ENCODE measurements at regions not wholly inside any gene's neighbourhood (a gene's known extent, or its start where the extent isn't known, plus 50 kb on each side); places are given as distances from the start of the nearest gene placed in this dataset.

DNA sequence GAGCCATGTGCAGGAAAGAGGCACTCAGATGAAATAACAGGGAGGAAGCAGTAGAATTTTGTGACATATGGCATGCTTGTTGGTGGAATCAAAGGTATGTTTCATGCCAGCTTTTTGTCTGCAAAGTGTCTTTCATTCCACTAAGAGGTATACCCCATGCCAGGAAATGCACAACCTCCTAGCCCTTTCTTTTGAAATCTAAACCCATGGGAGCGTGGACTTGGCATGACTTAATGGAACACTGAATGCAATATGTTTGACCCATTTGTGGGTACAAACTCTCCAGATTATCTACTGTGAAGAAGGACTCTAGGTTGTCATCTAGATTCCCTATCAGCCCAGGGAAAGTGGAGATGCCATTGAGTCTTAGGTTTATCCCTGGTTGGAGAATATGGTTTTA, 338.3 kb upstream of the TEX13C start:
- TF ChIP-seq CTCF (IDR thresholded peaks at IDR 0.05), result no peak
- no peak for TF ChIP-seq POLR2A (IDR thresholded peaks at IDR 0.05)
